ENCODE measurements at regions not wholly inside any gene's neighbourhood (a gene's known extent, or its start where the extent isn't known, plus 50 kb on each side); places are given as distances from the start of the nearest gene placed in this dataset.

- TF ChIP-seq CTCF (conservative IDR thresholded peaks at IDR 0.05; ENCODE audit: low read length), result no peak
- no peak for TF ChIP-seq EZH2phosphoT487 (IDR thresholded peaks at IDR 0.05; ENCODE audit: borderline replicate concordance, low read depth, low read length)
- no peak for DNase-seq (ENCODE audit: low spot score)
- POLR2A ChIA-PET, result interaction anchor here (0.6 to 1.1 kb wide), 2 partner anchors 9 to 1618 kb away, joined by 3 read pairs; no protein-coding TSS in a partner anchor
- no TSS peak for BruUV-seq (replicated peaks)
- no peaks in the 10 kb centered on the region for H3K9me3 ChIP-seq (ENCODE audit: low read length)
- intact Hi-C loops (cut with micrococcal nuclease; ENCODE audit: unreplicated experiment), result no loop called here
- H3K4me1 ChIP-seq (ENCODE audit: insufficient read depth, low read length, poor library complexity, severe bottlenecking), result no peaks in the 10 kb centered on the region
- CTCF ChIA-PET (ENCODE audit: unreplicated experiment), result no interaction called here
- H4K20me1 ChIP-seq (ENCODE audit: insufficient read depth, low read length), result no peaks in the 10 kb centered on the region
- no peaks in the 10 kb centered on the region for H3K9me2 ChIP-seq (ENCODE audit: insufficient read depth, low read length)
- H3K36me3 ChIP-seq (ENCODE audit: insufficient read depth, low read length), result no peaks in the 10 kb centered on the region
- no peak overlapping the region for H3K27ac ChIP-seq (ENCODE audit: low read depth, low read length, poor library complexity, severe bottlenecking)
- no peaks in the 10 kb centered on the region for H3K79me2 ChIP-seq (ENCODE audit: insufficient read depth, low read depth, low read length)
- no peak overlapping the region for H3K4me3 ChIP-seq (ENCODE audit: low read depth, low read length, poor library complexity, severe bottlenecking)
- H3K4me2 ChIP-seq (ENCODE audit: low read length), result no peak overlapping the region
- no peak overlapping the region for H2AFZ ChIP-seq (ENCODE audit: low read length)
Observed at GRCh38 chr4:38273407-38273806, 313.2 kb downstream of the PTTG2 start.

GRCh38 chr4:38275331-38276100 is 315.3 kb downstream of the PTTG2 start:
- ChIA-PET CTCF (ENCODE audit: unreplicated experiment) (no interaction called here), POLR2A (no interaction called here)

More at GRCh38 chr4:38275331-38276100, 315.3 kb downstream of the PTTG2 start:
- Histone ChIP-seq H3K9me2 (ENCODE audit: insufficient read depth, low read length) (no peaks in the 10 kb centered on the region), H3K4me1 (ENCODE audit: insufficient read depth, low read length, poor library complexity, severe bottlenecking) (no peaks in the 10 kb centered on the region), H3K4me2 (ENCODE audit: low read length) (no peak overlapping the region), H3K4me3 (ENCODE audit: low read depth, low read length, poor library complexity, severe bottlenecking) (no peak overlapping the region), H3K27ac (ENCODE audit: low read depth, low read length, poor library complexity, severe bottlenecking) (no peak overlapping the region), H3K36me3 (ENCODE audit: insufficient read depth, low read length) (no peaks in the 10 kb centered on the region), H2AFZ (ENCODE audit: low read length) (no peak overlapping the region), H3K9me3 (ENCODE audit: low read length) (no peaks in the 10 kb centered on the region), H3K79me2 (ENCODE audit: insufficient read depth, low read depth, low read length) (no peaks in the 10 kb centered on the region), H4K20me1 (ENCODE audit: insufficient read depth, low read length) (no peaks in the 10 kb centered on the region)
- no peak for TF ChIP-seq CTCF (conservative IDR thresholded peaks at IDR 0.05; ENCODE audit: low read length)
- no peak for TF ChIP-seq EZH2phosphoT487 (IDR thresholded peaks at IDR 0.05; ENCODE audit: borderline replicate concordance, low read depth, low read length)
- no peak for DNase-seq (ENCODE audit: low spot score)
- BruUV-seq (replicated peaks), result no TSS peak
- intact Hi-C loops (cut with micrococcal nuclease; ENCODE audit: unreplicated experiment), result no loop called here

All from OCI-LY7 (cell line).